ENCODE measurements at regions not wholly inside any gene's neighbourhood (a gene's known extent, or its start where the extent isn't known, plus 50 kb on each side); places are given as distances from the start of the nearest gene placed in this dataset.

DNA sequence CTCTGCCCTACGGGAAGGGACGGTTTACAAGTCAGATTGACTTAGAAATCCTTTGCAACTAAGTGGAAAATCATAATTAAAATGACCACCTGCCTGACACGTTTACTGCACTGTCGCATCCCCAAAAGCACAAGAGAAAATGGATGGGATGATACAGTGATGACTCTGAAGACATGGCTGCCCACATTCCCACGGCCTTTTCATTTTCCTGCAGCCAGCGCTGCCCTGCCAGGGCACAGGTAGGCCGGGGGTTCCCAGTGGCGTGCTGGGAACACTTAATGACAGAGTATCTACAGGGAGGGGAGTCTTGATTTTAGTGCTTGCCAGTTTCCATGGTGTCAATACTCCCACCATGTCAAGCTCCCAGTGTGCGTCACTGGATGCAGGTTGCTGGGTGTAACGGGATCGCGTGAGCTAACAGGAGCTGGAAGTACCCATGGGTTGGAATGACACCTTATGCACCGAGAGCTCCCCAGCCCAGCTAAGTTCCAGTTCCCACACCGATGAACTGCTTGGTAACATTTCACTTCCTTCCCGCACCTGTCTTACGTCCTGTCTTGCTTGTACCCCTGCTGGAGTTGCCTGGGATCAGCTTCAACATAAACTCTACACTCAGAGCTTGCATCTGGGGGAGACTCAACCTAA, 129.0 kb downstream of the ANKRD60 start:
- Histone ChIP-seq H2AFZ (ENCODE audit: low read depth, low read length, poor library complexity, severe bottlenecking) (no peak overlapping the region), H3K4me3 (replicated peaks in 1 of 2; ENCODE audit: low read depth in 1 of 2, low read length in 2 of 2) (no peak overlapping the region), H3K27ac (ENCODE audit: low read depth, low read length) (no peak overlapping the region), H3K36me3 (ENCODE audit: control insufficient read depth in 1 of 2, insufficient read depth in 2 of 2, low read length in 2 of 2) (no peaks in the 10 kb centered on the region), H3K27me3 (ENCODE audit: insufficient read depth, low read length) (peaks cover 57% of the 10 kb centered on the region), H3K9me3 (ENCODE audit: control insufficient read depth in 1 of 2, insufficient read depth in 1 of 2, low read depth in 1 of 2, low read length in 2 of 2) (no peaks in the 10 kb centered on the region), H3K9me2 (ENCODE audit: insufficient read depth) (no peaks in the 10 kb centered on the region), H3K4me1 (ENCODE audit: control insufficient read depth in 1 of 2, insufficient read depth in 2 of 2, low read length in 2 of 2) (no peaks in the 10 kb centered on the region), H3K9ac (ENCODE audit: low read length) (no peak overlapping the region), H3K4me2 (ENCODE audit: low read length) (no peak overlapping the region), H4K20me1 (ENCODE audit: insufficient read depth) (no peaks in the 10 kb centered on the region), H3K79me2 (ENCODE audit: insufficient read depth, low read length) (no peaks in the 10 kb centered on the region)
- no TSS peak for BruUV-seq (replicated peaks)
- ATAC-seq (no peak), DNase-seq (ENCODE audit: low read depth, low spot score) (no peak)
- ChIA-PET CTCF (interaction anchor here (1.6 kb wide), 1 partner anchor 12 kb away, joined by 4 read pairs; no protein-coding TSS in a partner anchor), RAD21 (ENCODE audit: low non-redundant PET in 1 of 2, low total read pairs in 2 of 2, uncharacterized antibody in 2 of 2, unreplicated experiment in 2 of 2) (no interaction called here), POLR2A (no interaction called here)
- intact Hi-C loops (cut with micrococcal nuclease), result no loop called here
- no peak for TF ChIP-seq YY1 (IDR thresholded peaks at IDR 0.05; ENCODE audit: extremely low read depth, insufficient replicate concordance, low read depth, low read length)
- no peak for TF ChIP-seq CEBPB (IDR thresholded peaks at IDR 0.05; ENCODE audit: low read depth)
- TF ChIP-seq, protein P1, sequence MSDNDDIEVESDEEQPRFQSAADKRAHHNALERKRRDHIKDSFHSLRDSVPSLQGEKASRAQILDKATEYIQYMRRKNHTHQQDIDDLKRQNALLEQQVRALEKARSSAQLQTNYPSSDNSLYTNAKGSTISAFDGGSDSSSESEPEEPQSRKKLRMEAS (IDR thresholded peaks at IDR 0.05), result no peak
- TF ChIP-seq, protein P2, sequence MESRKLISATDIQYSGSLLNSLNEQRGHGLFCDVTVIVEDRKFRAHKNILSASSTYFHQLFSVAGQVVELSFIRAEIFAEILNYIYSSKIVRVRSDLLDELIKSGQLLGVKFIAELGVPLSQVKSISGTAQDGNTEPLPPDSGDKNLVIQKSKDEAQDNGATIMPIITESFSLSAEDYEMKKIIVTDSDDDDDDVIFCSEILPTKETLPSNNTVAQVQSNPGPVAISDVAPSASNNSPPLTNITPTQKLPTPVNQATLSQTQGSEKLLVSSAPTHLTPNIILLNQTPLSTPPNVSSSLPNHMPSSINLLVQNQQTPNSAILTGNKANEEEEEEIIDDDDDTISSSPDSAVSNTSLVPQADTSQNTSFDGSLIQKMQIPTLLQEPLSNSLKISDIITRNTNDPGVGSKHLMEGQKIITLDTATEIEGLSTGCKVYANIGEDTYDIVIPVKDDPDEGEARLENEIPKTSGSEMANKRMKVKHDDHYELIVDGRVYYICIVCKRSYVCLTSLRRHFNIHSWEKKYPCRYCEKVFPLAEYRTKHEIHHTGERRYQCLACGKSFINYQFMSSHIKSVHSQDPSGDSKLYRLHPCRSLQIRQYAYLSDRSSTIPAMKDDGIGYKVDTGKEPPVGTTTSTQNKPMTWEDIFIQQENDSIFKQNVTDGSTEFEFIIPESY (IDR thresholded peaks at IDR 0.05; ENCODE audit: extremely low read depth, insufficient replicate concordance, low read length), result no peak
- TF ChIP-seq EGR1 (IDR thresholded peaks at IDR 0.05; ENCODE audit: low read depth), result no peak
- TF ChIP-seq CBX3 (IDR thresholded peaks at IDR 0.05; ENCODE audit: low read depth), result no peak
- TF ChIP-seq RAD21 (IDR thresholded peaks at IDR 0.05; ENCODE audit: low read depth), result no peak
- TF ChIP-seq POLR2A (IDR thresholded peaks at IDR 0.05; ENCODE audit: borderline replicate concordance, extremely low read depth, insufficient read depth, insufficient read length), result no peak
- TF ChIP-seq, protein P3, sequence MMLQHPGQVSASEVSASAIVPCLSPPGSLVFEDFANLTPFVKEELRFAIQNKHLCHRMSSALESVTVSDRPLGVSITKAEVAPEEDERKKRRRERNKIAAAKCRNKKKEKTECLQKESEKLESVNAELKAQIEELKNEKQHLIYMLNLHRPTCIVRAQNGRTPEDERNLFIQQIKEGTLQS (IDR thresholded peaks at IDR 0.05), result no peak
- TF ChIP-seq POLR2AphosphoS5 (IDR thresholded peaks at IDR 0.05; ENCODE audit: low read depth, low read length), result no peak
- TF ChIP-seq ELF1 (IDR thresholded peaks at IDR 0.05; ENCODE audit: borderline replicate concordance, low read depth), result no peak
- no peak for TF ChIP-seq ZFX (IDR thresholded peaks at IDR 0.05)
- TF ChIP-seq TCF7L2 (IDR thresholded peaks at IDR 0.05; ENCODE audit: borderline replicate concordance, extremely low read depth, insufficient read depth, insufficient read length), result no peak
- TF ChIP-seq, protein P4, sequence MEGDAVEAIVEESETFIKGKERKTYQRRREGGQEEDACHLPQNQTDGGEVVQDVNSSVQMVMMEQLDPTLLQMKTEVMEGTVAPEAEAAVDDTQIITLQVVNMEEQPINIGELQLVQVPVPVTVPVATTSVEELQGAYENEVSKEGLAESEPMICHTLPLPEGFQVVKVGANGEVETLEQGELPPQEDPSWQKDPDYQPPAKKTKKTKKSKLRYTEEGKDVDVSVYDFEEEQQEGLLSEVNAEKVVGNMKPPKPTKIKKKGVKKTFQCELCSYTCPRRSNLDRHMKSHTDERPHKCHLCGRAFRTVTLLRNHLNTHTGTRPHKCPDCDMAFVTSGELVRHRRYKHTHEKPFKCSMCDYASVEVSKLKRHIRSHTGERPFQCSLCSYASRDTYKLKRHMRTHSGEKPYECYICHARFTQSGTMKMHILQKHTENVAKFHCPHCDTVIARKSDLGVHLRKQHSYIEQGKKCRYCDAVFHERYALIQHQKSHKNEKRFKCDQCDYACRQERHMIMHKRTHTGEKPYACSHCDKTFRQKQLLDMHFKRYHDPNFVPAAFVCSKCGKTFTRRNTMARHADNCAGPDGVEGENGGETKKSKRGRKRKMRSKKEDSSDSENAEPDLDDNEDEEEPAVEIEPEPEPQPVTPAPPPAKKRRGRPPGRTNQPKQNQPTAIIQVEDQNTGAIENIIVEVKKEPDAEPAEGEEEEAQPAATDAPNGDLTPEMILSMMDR (IDR thresholded peaks at IDR 0.05 in 2 of 3, conservative IDR thresholded peaks at IDR 0.05 in 1 of 3; ENCODE audit: borderline replicate concordance in 1 of 3, insufficient read depth in 1 of 3, low read depth in 2 of 3, low read length in 2 of 3), result no peak
- TF ChIP-seq, protein P5, sequence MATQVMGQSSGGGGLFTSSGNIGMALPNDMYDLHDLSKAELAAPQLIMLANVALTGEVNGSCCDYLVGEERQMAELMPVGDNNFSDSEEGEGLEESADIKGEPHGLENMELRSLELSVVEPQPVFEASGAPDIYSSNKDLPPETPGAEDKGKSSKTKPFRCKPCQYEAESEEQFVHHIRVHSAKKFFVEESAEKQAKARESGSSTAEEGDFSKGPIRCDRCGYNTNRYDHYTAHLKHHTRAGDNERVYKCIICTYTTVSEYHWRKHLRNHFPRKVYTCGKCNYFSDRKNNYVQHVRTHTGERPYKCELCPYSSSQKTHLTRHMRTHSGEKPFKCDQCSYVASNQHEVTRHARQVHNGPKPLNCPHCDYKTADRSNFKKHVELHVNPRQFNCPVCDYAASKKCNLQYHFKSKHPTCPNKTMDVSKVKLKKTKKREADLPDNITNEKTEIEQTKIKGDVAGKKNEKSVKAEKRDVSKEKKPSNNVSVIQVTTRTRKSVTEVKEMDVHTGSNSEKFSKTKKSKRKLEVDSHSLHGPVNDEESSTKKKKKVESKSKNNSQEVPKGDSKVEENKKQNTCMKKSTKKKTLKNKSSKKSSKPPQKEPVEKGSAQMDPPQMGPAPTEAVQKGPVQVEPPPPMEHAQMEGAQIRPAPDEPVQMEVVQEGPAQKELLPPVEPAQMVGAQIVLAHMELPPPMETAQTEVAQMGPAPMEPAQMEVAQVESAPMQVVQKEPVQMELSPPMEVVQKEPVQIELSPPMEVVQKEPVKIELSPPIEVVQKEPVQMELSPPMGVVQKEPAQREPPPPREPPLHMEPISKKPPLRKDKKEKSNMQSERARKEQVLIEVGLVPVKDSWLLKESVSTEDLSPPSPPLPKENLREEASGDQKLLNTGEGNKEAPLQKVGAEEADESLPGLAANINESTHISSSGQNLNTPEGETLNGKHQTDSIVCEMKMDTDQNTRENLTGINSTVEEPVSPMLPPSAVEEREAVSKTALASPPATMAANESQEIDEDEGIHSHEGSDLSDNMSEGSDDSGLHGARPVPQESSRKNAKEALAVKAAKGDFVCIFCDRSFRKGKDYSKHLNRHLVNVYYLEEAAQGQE (IDR thresholded peaks at IDR 0.05; ENCODE audit: low read depth), result no peak

Data from HCT116 (cell line).